CD4-positive, alpha-beta T cell (primary cell): ENCODE measurements at regions not wholly inside any gene's neighbourhood (a gene's known extent, or its start where the extent isn't known, plus 50 kb on each side); places are given as distances from the start of the nearest gene placed in this dataset.

Experiments
- ATAC-seq: fragments of 200-7000 bp; cut with Tn5 transposase; one replicate; pipeline ENCODE4 v1.10.0; 2022; ENCODE audit warnings: mild to moderate bottlenecking; ENCODE audit not compliant: poor library complexity
- CTCF ChIA-PET: fragments of 350-600 bp; sonication (Branson Sonifier 250); formaldehyde crosslinking; loops from one replicate; lab custom pipeline; 2021; ENCODE audit warnings: antibody characterized with exemption, inconsistent platforms; lab: Charles Lee
- POLR2A ChIA-PET: fragments of 350-600 bp; sonication (Branson Sonifier 250); formaldehyde crosslinking; loops from one replicate; lab custom pipeline; 2021; ENCODE audit warnings: antibody characterized with exemption, inconsistent platforms; lab: Charles Lee
- DNase-seq, 14 experiments: peaks; one replicate each; pipeline ENCODE4 v3.0.0-alpha.2; 2013 to 2020; ENCODE audit warnings: mixed read lengths in 2 of 14
- H3K27ac ChIP-seq, 2 donors: one replicate each; pipeline versions ENCODE4 v1.5.1 to v1.7.0; 2013; ENCODE audit warnings: low read length in 2 of 2, low read depth in 1 of 2, mild to moderate bottlenecking in 1 of 2
- H3K27me3 ChIP-seq, 2 experiments: 1 replicate in 1 of 2; 2 replicates in 1 of 2; pipeline versions ENCODE4 v1.6.1 to v1.7.0; 2013; ENCODE audit warnings: low read length in 2 of 2, control low read depth in 1 of 2, mild to moderate bottlenecking in 1 of 2, moderate library complexity in 1 of 2; ENCODE audit not compliant: insufficient read depth in 2 of 2, control insufficient read depth in 1 of 2
- H3K36me3 ChIP-seq: one replicate; pipeline ENCODE4 v1.6.1; 2013; ENCODE audit warnings: low read length, control low read depth; ENCODE audit not compliant: insufficient read depth
- H3K4me1 ChIP-seq: one replicate; pipeline ENCODE4 v1.6.1; 2013; ENCODE audit warnings: low read length, control low read depth; ENCODE audit not compliant: insufficient read depth
- H3K4me3 ChIP-seq: one replicate; pipeline ENCODE4 v1.5.1; 2013; ENCODE audit warnings: mild to moderate bottlenecking, low read length, moderate library complexity
- H3K9me3 ChIP-seq, 2 experiments: 1 replicate in 1 of 2; 2 replicates in 1 of 2; pipeline versions ENCODE4 v1.6.1 to v1.7.0; 2013; ENCODE audit warnings: low read length in 2 of 2, mild to moderate bottlenecking in 2 of 2, control low read depth in 1 of 2, moderate library complexity in 1 of 2; ENCODE audit not compliant: control insufficient read depth in 1 of 2, insufficient read depth in 1 of 2
- H3K27ac Mint-ChIP-seq: one replicate; pipeline ENCODE4 v1.8.0; 2020; ENCODE audit warnings: mixed read lengths
- H3K27me3 Mint-ChIP-seq: one replicate; pipeline ENCODE4 v1.8.0; 2021; ENCODE audit warnings: mixed read lengths
- H3K36me3 Mint-ChIP-seq: one replicate; pipeline ENCODE4 v1.8.0; 2021; ENCODE audit warnings: low read depth, mixed read lengths
- H3K4me1 Mint-ChIP-seq: one replicate; pipeline ENCODE4 v1.8.0; 2021; ENCODE audit warnings: low read depth, mixed read lengths
- H3K4me3 Mint-ChIP-seq: one replicate; pipeline ENCODE4 v1.8.0; 2020; ENCODE audit warnings: mild to moderate bottlenecking, mixed read lengths
- H3K9me3 Mint-ChIP-seq: one replicate; pipeline ENCODE4 v1.8.0; 2020; ENCODE audit warnings: mixed read lengths
- CTCF ChIP-seq: fragments of 200-600 bp; IDR thresholded peaks from one replicate; pipeline ENCODE4 v1.8.0; 2022; ENCODE audit warnings: antibody characterized with exemption, mild to moderate bottlenecking
- intact Hi-C, 2 experiments: fragments of 100-400 bp; cut with DNase I in 1 of 2; cut with micrococcal nuclease in 1 of 2; formaldehyde crosslinking; loops; one replicate each; pipeline versions ENCODE4 v1.15.1 to v1.9.0; 2023 to 2025; cut with DNase I, micrococcal nuclease

GRCh38 chr3:74664606-74665005 is 50.1 kb upstream of the CNTN3 start:
- H3K36me3 ChIP-seq = no peaks in the 10 kb centered on the region
- no peak for TF ChIP-seq CTCF
- DNase-seq (no peak), ATAC-seq (no peak)
- Mint-ChIP-seq H3K4me3 (no peak overlapping the region), H3K27me3 (no peaks in the 10 kb centered on the region), H3K9me3 (peaks cover 20% of the 10 kb centered on the region), H3K36me3 (no peaks in the 10 kb centered on the region), H3K4me1 (no peaks in the 10 kb centered on the region), H3K27ac (no peak overlapping the region)
- ChIA-PET CTCF (no interaction called here), POLR2A (no interaction called here)
- H3K27me3 ChIP-seq = no peaks in the 10 kb centered on the region
- peaks cover 0 to 7% of the 10 kb centered on the region in 2 experiments for H3K9me3 ChIP-seq
- H3K4me1 ChIP-seq = no peaks in the 10 kb centered on the region
- H3K27ac ChIP-seq = no peak overlapping the region
- H3K4me3 ChIP-seq = no peak overlapping the region
- intact Hi-C loops = no loop called here
